ENCODE measurements at regions not wholly inside any gene's neighbourhood (a gene's known extent, or its start where the extent isn't known, plus 50 kb on each side); places are given as distances from the start of the nearest gene placed in this dataset.

DNA sequence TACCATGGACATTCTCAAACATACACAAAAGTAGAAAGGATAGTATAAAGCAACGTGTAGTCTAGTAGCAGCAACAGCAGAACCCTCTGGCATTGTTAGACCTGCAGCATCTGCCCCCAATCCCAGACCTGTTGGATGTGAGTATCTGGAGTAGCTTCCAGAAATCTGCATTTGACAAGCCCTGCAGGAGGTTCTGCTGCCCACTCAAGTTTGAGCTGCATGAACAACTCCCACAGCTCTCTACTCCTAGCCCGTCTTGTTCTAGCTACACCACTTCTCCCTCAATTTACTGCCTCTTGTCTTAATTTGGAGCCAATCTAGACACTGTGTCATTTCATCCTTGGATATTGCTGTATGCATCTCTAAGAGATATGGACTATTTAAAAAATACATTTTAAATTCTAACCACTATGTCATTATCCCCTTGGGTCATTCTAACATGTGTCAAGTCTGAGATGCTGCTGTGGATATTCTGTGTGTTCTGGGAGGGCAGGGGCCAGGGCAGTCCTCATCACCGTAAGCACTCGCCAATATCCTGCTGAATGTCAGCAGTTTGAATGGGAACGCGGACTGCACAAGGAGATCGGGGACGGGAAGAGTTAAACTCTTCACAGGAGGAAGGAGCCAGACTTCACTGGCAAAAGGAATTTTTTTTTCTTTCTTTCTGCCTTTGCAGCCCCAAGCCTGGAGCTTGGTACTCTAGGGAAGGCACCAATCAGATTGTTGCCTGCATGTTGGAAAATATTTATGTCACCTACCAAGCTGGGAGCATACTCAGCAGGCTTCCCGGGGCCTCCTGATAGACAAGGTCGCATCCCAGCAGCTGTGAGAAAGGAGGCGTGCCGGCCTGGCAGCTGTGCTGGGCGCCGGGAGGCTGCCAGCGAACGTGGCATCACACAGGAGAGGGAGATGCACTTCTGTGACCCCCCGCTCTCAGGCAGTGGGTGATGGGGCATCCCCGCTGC is 429.0 kb downstream of the MIAT start (continued):
- TF ChIP-seq CSRNP3 (CRISPR knock-in tag; IDR thresholded peaks at IDR 0.05) = no peak

DNA sequence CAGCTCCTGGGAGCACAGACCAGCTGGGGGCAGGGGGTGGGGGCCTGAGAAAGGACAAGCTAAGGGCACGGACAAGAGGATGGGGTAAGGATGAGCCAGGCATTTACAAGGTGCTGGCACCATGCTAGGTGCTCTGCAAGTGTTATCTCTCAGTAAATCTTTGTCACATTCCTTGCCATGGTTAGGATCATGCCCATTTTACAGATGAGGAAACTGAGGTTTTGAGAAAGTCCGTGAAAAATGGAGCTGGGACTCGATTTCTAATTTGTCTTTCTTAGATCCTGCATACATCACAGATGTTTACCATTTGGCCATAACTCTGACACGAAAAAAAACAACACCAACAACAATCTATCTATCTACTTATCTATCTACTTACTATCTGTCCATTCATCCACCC is 429.7 kb downstream of the MIAT start:
- TF ChIP-seq OSR1 (CRISPR knock-in tag; IDR thresholded peaks at IDR 0.05) = no peak
- no peak for TF ChIP-seq ZFP30 (CRISPR knock-in tag; IDR thresholded peaks at IDR 0.05)
- no peak for TF ChIP-seq PPARA (CRISPR knock-in tag; IDR thresholded peaks at IDR 0.05; ENCODE audit: borderline replicate concordance)
- no peak for ATAC-seq

- no peak for TF ChIP-seq BACH2 (CRISPR knock-in tag; IDR thresholded peaks at IDR 0.05; ENCODE audit: borderline replicate concordance)
- TF ChIP-seq POU6F1 (CRISPR knock-in tag; IDR thresholded peaks at IDR 0.05; ENCODE audit: borderline replicate concordance, low read depth) = no peak
- no peak for TF ChIP-seq GLIS3 (CRISPR knock-in tag; IDR thresholded peaks at IDR 0.05)
- TF ChIP-seq SNAI2 (CRISPR knock-in tag; IDR thresholded peaks at IDR 0.05) = no peak
- no peak for ATAC-seq
Measured at GRCh38 chr22:27088026-27088425, 430.6 kb downstream of the MIAT start.

DNA sequence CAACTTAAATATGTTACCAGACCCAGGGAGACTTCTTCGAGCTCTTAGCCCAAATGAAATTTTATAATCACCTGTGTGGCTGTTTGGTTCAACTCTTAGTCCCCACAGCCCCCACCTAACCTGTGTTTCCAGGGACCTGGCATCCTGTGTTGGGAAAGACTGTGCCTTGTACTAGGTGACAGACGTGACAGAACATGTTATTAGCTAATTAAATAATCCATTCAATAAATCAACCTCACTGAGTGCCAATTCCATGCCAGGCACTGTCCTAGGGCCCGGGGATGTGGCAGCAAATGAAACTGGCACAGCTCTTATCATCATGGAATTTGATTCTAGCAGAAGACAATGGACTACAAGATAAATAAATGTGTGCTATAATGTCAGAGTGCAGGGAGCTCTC is 431.9 kb downstream of the MIAT start:
- TF ChIP-seq TSHZ2 (CRISPR knock-in tag; IDR thresholded peaks at IDR 0.05) (no peak), CREB5 (CRISPR knock-in tag; IDR thresholded peaks at IDR 0.05; ENCODE audit: low read depth) (no peak), ZFP30 (CRISPR knock-in tag; IDR thresholded peaks at IDR 0.05) (no peak), RARB (CRISPR knock-in tag; IDR thresholded peaks at IDR 0.05) (no peak)
- ATAC-seq = no peak

GRCh38 chr22:27090611-27091011 is 433.2 kb downstream of the MIAT start:
- no peak for ATAC-seq
- TF ChIP-seq ZC3H10 (CRISPR knock-in tag; IDR thresholded peaks at IDR 0.05) (no peak), CREB5 (CRISPR knock-in tag; IDR thresholded peaks at IDR 0.05; ENCODE audit: low read depth) (no peak), ZNF8 (CRISPR knock-in tag; IDR thresholded peaks at IDR 0.05) (no peak), PATZ1 (CRISPR knock-in tag; IDR thresholded peaks at IDR 0.05; ENCODE audit: borderline replicate concordance) (no peak), ZFP3 (CRISPR knock-in tag; IDR thresholded peaks at IDR 0.05) (no peak), ZNF565 (CRISPR knock-in tag; conservative IDR thresholded peaks at IDR 0.05; ENCODE audit: low read depth) (no peak), TCF4 (CRISPR knock-in tag; IDR thresholded peaks at IDR 0.05; ENCODE audit: borderline replicate concordance) (no peak), TSHZ2 (CRISPR knock-in tag; IDR thresholded peaks at IDR 0.05) (no peak), ZFP30 (CRISPR knock-in tag; IDR thresholded peaks at IDR 0.05) (no peak), BACH2 (CRISPR knock-in tag; IDR thresholded peaks at IDR 0.05; ENCODE audit: borderline replicate concordance) (no peak), ESRRG (CRISPR knock-in tag; IDR thresholded peaks at IDR 0.05) (no peak), ISL1 (CRISPR knock-in tag; IDR thresholded peaks at IDR 0.05) (no peak), CSDC2 (CRISPR knock-in tag; IDR thresholded peaks at IDR 0.05) (no peak), ARNTL (CRISPR knock-in tag; IDR thresholded peaks at IDR 0.05; ENCODE audit: borderline replicate concordance, low read depth) (no peak)
